GM18870 (cell line): ENCODE measurements at regions not wholly inside any gene's neighbourhood (a gene's known extent, or its start where the extent isn't known, plus 50 kb on each side); places are given as distances from the start of the nearest gene placed in this dataset.
A peak's percentile ranks its signal among the peaks of the same experiment; 100 is the strongest.

Experiments used
- ATAC-seq: cut with Tn5 transposase; IDR thresholded peaks from one replicate; pipeline ENCODE4 v1.9.1; 2021; ENCODE audit warnings: moderate library complexity; ENCODE audit not compliant: unreplicated experiment

GRCh38 chr4:17120761-17121160 lies 222.3 kb upstream of the LDB2 start:
- ATAC-seq: no peak

- no peak for ATAC-seq
These were observed 219.3 kb upstream of the LDB2 start for GRCh38 chr4:17117746-17118145.

GRCh38 chr4:17115583-17115982 lies 217.1 kb upstream of the LDB2 start:
- no peak for ATAC-seq

- ATAC-seq: peak; percentile 52
These were observed 213.8 kb upstream of the LDB2 start for GRCh38 chr4:17112292-17112659.

- no peak for ATAC-seq
These were observed 210.7 kb upstream of the LDB2 start for GRCh38 chr4:17109126-17109525.

- ATAC-seq: no peak
These were observed 204.8 kb upstream of the LDB2 start for GRCh38 chr4:17103231-17103630.

- no peak for ATAC-seq
These were observed 200.6 kb upstream of the LDB2 start for GRCh38 chr4:17098996-17099395.

- no peak for ATAC-seq
These were observed 200.0 kb upstream of the LDB2 start for GRCh38 chr4:17098401-17098800.

GRCh38 chr4:17097362-17097761 lies 198.9 kb upstream of the LDB2 start:
- ATAC-seq: no peak

GRCh38 chr4:17096692-17097091 lies 198.2 kb upstream of the LDB2 start:
- ATAC-seq: no peak

- no peak for ATAC-seq
These were observed 197.3 kb upstream of the LDB2 start for GRCh38 chr4:17095771-17096170.

GRCh38 chr4:17094876-17095210 lies 196.4 kb upstream of the LDB2 start:
- no peak for ATAC-seq

- ATAC-seq: no peak
These were observed 195.9 kb upstream of the LDB2 start for GRCh38 chr4:17094159-17094875.

- ATAC-seq: peak; percentile 5
These were observed 195.0 kb upstream of the LDB2 start for GRCh38 chr4:17093481-17093880.

- ATAC-seq: peak; percentile 96
These were observed 194.4 kb upstream of the LDB2 start for GRCh38 chr4:17092736-17093437.

- ATAC-seq: no peak
These were observed 192.7 kb upstream of the LDB2 start for GRCh38 chr4:17091104-17091503.

GRCh38 chr4:17090063-17090462 lies 191.6 kb upstream of the LDB2 start:
- ATAC-seq: no peak

GRCh38 chr4:17085416-17085815 lies 187.0 kb upstream of the LDB2 start:
- ATAC-seq: no peak

- no peak for ATAC-seq
These were observed 183.7 kb upstream of the LDB2 start for GRCh38 chr4:17082186-17082585.

- ATAC-seq: no peak
These were observed 182.7 kb upstream of the LDB2 start for GRCh38 chr4:17081179-17081578.

- no peak for ATAC-seq
These were observed 178.7 kb upstream of the LDB2 start for GRCh38 chr4:17077105-17077504.

- no peak for ATAC-seq
These were observed 174.0 kb upstream of the LDB2 start for GRCh38 chr4:17072483-17072882.

- ATAC-seq: no peak
These were observed 170.4 kb upstream of the LDB2 start for GRCh38 chr4:17068891-17069290.
